Heart left ventricle (tissue), 13 donors: ENCODE measurements at regions not wholly inside any gene's neighbourhood (a gene's known extent, or its start where the extent isn't known, plus 50 kb on each side); places are given as distances from the start of the nearest gene placed in this dataset.

ENCODE experiments used
- CTCF ChIP-seq, 12 donors: fragments of 200-600 bp; sonication (generic) in 4 of 12; IDR thresholded peaks; one replicate each; pipeline versions ENCODE4 v1.5.0 to v1.8.0; 2018 to 2022; ENCODE audit warnings: antibody characterized with exemption in 12 of 12, mild to moderate bottlenecking in 5 of 12
- POLR2A ChIP-seq, 2 donors: fragments of 450-650 bp; IDR thresholded peaks; one replicate each; pipeline ENCODE4 v1.6.1; 2017; ENCODE audit warnings: antibody characterized with exemption in 2 of 2, mild to moderate bottlenecking in 2 of 2, moderate library complexity in 2 of 2
- donor health status: ischemic (EF 13 %, LVEDD 7.1; RV severe dilation, severe dysfunction).
- donor health status: DM: no; HTN: yes; CAD: no.
- donor health status: DM: no; HTN: no; CAD: no.
- donor health status: ischemic (EF 25% LVEDD 6.9; RV normal size, moderate dysfunction).
- donor health status: ischemic (EF 25% LVEDD 5.7; RV mildly dilated, moderate dysfunction).
- donor health status: ischemic (EF 35%, LVEDD 5.7; RV mildly dilated, moderate dysfunction).
- donor health status: nonischemic (EF 11% LVEDD 7.7; RV severe dilation, severe dysfunction).
- donor health status: DM: yes; HTN: yes; CAD: no.
- donor health status: PGD.
- donor health status: ischemic (EF 29% LVEDD 5.4; RV normal size, mild dysfunction).
- donor health status: nonischemic (EF 23%, LVEDD 6.1; RV moderate dilation, normal function).

GRCh38 chr6:144647406-144647964 is 362.4 kb downstream of the UTRN start:
- TF ChIP-seq CTCF (IDR thresholded peaks at IDR 0.05) (no peak), POLR2A (IDR thresholded peaks at IDR 0.05) (no peak)
